SK-N-SH (cell line): ENCODE measurements at regions not wholly inside any gene's neighbourhood (a gene's known extent, or its start where the extent isn't known, plus 50 kb on each side); places are given as distances from the start of the nearest gene placed in this dataset.

Experiments used
- CTCF ChIA-PET: fragments of 300-600, 350-600 bp; formaldehyde crosslinking; extraction: SDS; loops from one replicate; lab custom pipeline; 2021; lab: Yijun Ruan, JAX
- POLR2A ChIA-PET: fragments of 350-600 bp; sonication (Branson Sonifier 250); formaldehyde crosslinking; extraction: SDS; loops from one replicate; lab custom pipeline; 2020; ENCODE audit warnings: antibody characterized with exemption, inconsistent platforms; lab: Yijun Ruan, JAX
- DNase-seq: peaks from one replicate; pipeline ENCODE4 v3.0.0; 2012
- H2AFZ ChIP-seq: fragments of 200-600 bp; sonication (generic); 2 replicates; pipeline ENCODE4 v1.8.1; 2016; ENCODE audit warnings: antibody characterized with exemption, mild to moderate bottlenecking, low read depth
- H3F3A ChIP-seq: fragments of 200-600 bp; sonication (generic); replicated peaks from 2 replicates; pipeline ENCODE3; 2016; ENCODE audit warnings: antibody characterized with exemption, mild to moderate bottlenecking; ENCODE audit not compliant: insufficient read depth
- H3K27ac ChIP-seq, 2 experiments: fragments of 200-500 bp in 1 of 2; fragments of 200-600 bp in 1 of 2; sonication (Bioruptor generic) in 1 of 2; sonication (generic), shearing (Covaris generic) in 1 of 2; 2 replicates each; pipeline versions ENCODE4 v1.5.1 to v1.6.1; 2014 to 2016; ENCODE audit warnings: low read depth in 2 of 2, inconsistent platforms in 1 of 2, low read length in 1 of 2, mild to moderate bottlenecking in 1 of 2, mixed read lengths in 1 of 2
- H3K27me3 ChIP-seq: fragments of 200-600 bp; sonication (generic), shearing (Covaris generic); 2 replicates; pipeline ENCODE4 v1.6.1; 2016; ENCODE audit warnings: mixed run types; ENCODE audit not compliant: insufficient read depth
- H3K36me3 ChIP-seq, 2 experiments: fragments of 200-500 bp in 1 of 2; fragments of 200-600 bp in 1 of 2; sonication (Bioruptor generic) in 1 of 2; sonication (generic) in 1 of 2; replicated peaks in 1 of 2; 2 replicates each; pipeline versions ENCODE3 to v1.5.1; 2014 to 2016; ENCODE audit warnings: low read length in 1 of 2, mild to moderate bottlenecking in 1 of 2; ENCODE audit not compliant: insufficient read depth in 2 of 2, control insufficient read depth in 1 of 2
- H3K4me1 ChIP-seq, 2 experiments: fragments of 200-500 bp in 1 of 2; fragments of 200-600 bp in 1 of 2; sonication (Bioruptor generic) in 1 of 2; sonication (generic), shearing (Covaris generic) in 1 of 2; 2 replicates each; pipeline versions ENCODE4 v1.5.1 to v1.6.1; 2014 to 2016; ENCODE audit warnings: low read depth in 1 of 2, low read length in 1 of 2, mixed run types in 1 of 2; ENCODE audit not compliant: insufficient read depth in 2 of 2, control insufficient read depth in 1 of 2
- H3K4me2 ChIP-seq: fragments of 200-600 bp; sonication (generic), shearing (Covaris generic); 2 replicates; pipeline ENCODE4 v1.6.1; 2017; ENCODE audit warnings: mixed run types
- H3K4me3 ChIP-seq, 2 experiments: fragments of 200-500 bp in 1 of 2; fragments of 200-600 bp in 1 of 2; sonication (Bioruptor generic) in 1 of 2; sonication (generic), shearing (Covaris generic) in 1 of 2; 2 replicates each; pipeline versions ENCODE4 v1.5.1 to v1.8.1; 2014 to 2016; ENCODE audit warnings: low read depth in 2 of 2, inconsistent platforms in 1 of 2, low read length in 1 of 2, mild to moderate bottlenecking in 1 of 2, mixed read lengths in 1 of 2, moderate library complexity in 1 of 2
- H3K79me2 ChIP-seq: fragments of 200-600 bp; sonication (generic); 2 replicates; pipeline ENCODE4 v1.8.1; 2017; ENCODE audit warnings: mild to moderate bottlenecking; ENCODE audit not compliant: insufficient read depth
- H3K9ac ChIP-seq: fragments of 200-600 bp; sonication (generic); 2 replicates; pipeline ENCODE4 v1.6.1; 2017; ENCODE audit warnings: mixed run types
- H3K9me2 ChIP-seq: fragments of 200-600 bp; sonication (generic); 2 replicates; pipeline ENCODE4 v1.6.1; 2017; ENCODE audit warnings: mixed run types
- H3K9me3 ChIP-seq: fragments of 200-600 bp; sonication (generic); 2 replicates; pipeline ENCODE4 v1.6.1; 2017; ENCODE audit warnings: mixed run types, mild to moderate bottlenecking, moderate library complexity
- H4K20me1 ChIP-seq: fragments of 200-600 bp; sonication (generic); 2 replicates; pipeline ENCODE4 v1.6.1; 2017; ENCODE audit warnings: mild to moderate bottlenecking, mixed run types; ENCODE audit not compliant: insufficient read depth
- CHD2 ChIP-seq: fragments of 150-350 bp; IDR thresholded peaks from 2 replicates; pipeline ENCODE4 v1.6.1; 2018; ENCODE audit warnings: low read length; ENCODE audit not compliant: partially characterized antibody
- CTCF ChIP-seq: fragments of 200-600 bp; sonication (generic); IDR thresholded peaks from 2 replicates; pipeline ENCODE4 v1.6.1; 2017; ENCODE audit warnings: antibody characterized with exemption, mild to moderate bottlenecking, moderate library complexity
- EP300 ChIP-seq, 2 experiments: IDR thresholded peaks; 2 replicates each; pipeline versions ENCODE4 v1.4.0 to v1.6.1; 2012; ENCODE audit warnings: borderline replicate concordance in 1 of 2, low read depth in 1 of 2, low read length in 1 of 2
- EZH2phosphoT487 ChIP-seq: fragments of 200-600 bp; sonication (generic); IDR thresholded peaks from 2 replicates; pipeline ENCODE4 v1.6.1; 2017; ENCODE audit warnings: low read depth, mixed run types, mild to moderate bottlenecking, antibody characterized with exemption, moderate library complexity, borderline replicate concordance
- FOSL2 ChIP-seq: IDR thresholded peaks from 2 replicates; pipeline ENCODE4 v1.4.0; 2012; ENCODE audit warnings: low read depth, mild to moderate bottlenecking, moderate library complexity, borderline replicate concordance
- FOXJ3 ChIP-seq: sonication (generic); formaldehyde crosslinking; IDR thresholded peaks from 2 replicates; pipeline ENCODE4 v1.5.1; 2020; ENCODE audit warnings: mild to moderate bottlenecking, missing genetic modification reagents
- FOXM1 ChIP-seq: IDR thresholded peaks from 2 replicates; pipeline ENCODE4 v1.4.0; 2012; ENCODE audit warnings: low read depth, mild to moderate bottlenecking
- GATA2 ChIP-seq: sonication (generic); formaldehyde crosslinking; IDR thresholded peaks from 2 replicates; pipeline ENCODE4 v1.5.0; 2020; ENCODE audit warnings: mild to moderate bottlenecking, missing genetic modification reagents
- JUND ChIP-seq: IDR thresholded peaks from 2 replicates; pipeline ENCODE4 v1.4.0; 2012
- MAX ChIP-seq: IDR thresholded peaks from 2 replicates; pipeline ENCODE4 v1.4.0; 2012; ENCODE audit warnings: low read depth
- NFIC ChIP-seq: IDR thresholded peaks from 2 replicates; pipeline ENCODE4 v1.4.0; 2012; ENCODE audit warnings: borderline replicate concordance
- NRF1 ChIP-seq: IDR thresholded peaks from 2 replicates; pipeline ENCODE4 v1.6.1; 2012; ENCODE audit warnings: low read depth, mild to moderate bottlenecking, low read length
- PBX3 ChIP-seq: IDR thresholded peaks from 2 replicates; pipeline ENCODE4; 2012
- RCOR1 ChIP-seq: fragments of 150-350 bp; IDR thresholded peaks from 2 replicates; pipeline ENCODE4 v1.6.1; 2017; ENCODE audit warnings: antibody characterized with exemption, low read length
- REST ChIP-seq: IDR thresholded peaks from 2 replicates; pipeline ENCODE4 v1.6.1; 2012; ENCODE audit warnings: mild to moderate bottlenecking, low read depth, low read length, moderate library complexity
- RXRA ChIP-seq: IDR thresholded peaks from 2 replicates; pipeline ENCODE4 v1.4.0; 2012; ENCODE audit warnings: low read depth, mild to moderate bottlenecking, borderline replicate concordance
- SMC3 ChIP-seq: IDR thresholded peaks from 2 replicates; pipeline ENCODE4 v1.6.1; 2012; ENCODE audit warnings: low read depth, low read length, improper control_type of control experiment
- TAF1 ChIP-seq: IDR thresholded peaks from 2 replicates; pipeline ENCODE4 v1.6.1; 2012; ENCODE audit warnings: low read depth, mild to moderate bottlenecking, low read length, moderate library complexity, borderline replicate concordance
- USF2 ChIP-seq: fragments of 150-350 bp; IDR thresholded peaks from 2 replicates; pipeline ENCODE4 v1.6.1; 2017; ENCODE audit warnings: antibody characterized with exemption, low read length, low read depth, borderline replicate concordance
- ZBTB33 ChIP-seq: IDR thresholded peaks from 2 replicates; pipeline ENCODE4 v1.4.0; 2012; ENCODE audit warnings: low read depth, borderline replicate concordance
- WGBS: methylation state at CpG from one replicate; pipeline ENCODE4 v1.1.6; 2017; ENCODE audit warnings: low lambda C conversion rate; 5-methylcytosine and 5-hydroxymethylcytosine counted together

GRCh38 chr15:31228980-31229826 is 97.4 kb upstream of the KLF13 start:
- no peak for DNase-seq
- no peak overlapping the region for H3K4me2 ChIP-seq
- CTCF ChIA-PET = interaction anchor here (2.6 kb wide), 1 partner anchor 14 kb away, joined by 11 read pairs; no protein-coding TSS in a partner anchor

More at GRCh38 chr15:31228980-31229826, 97.4 kb upstream of the KLF13 start:
- Histone ChIP-seq H3K9me3 (no peaks in the 10 kb centered on the region), H3F3A (no peaks in the 10 kb centered on the region), H2AFZ (no peak overlapping the region), H3K27me3 (no peaks in the 10 kb centered on the region), H4K20me1 (no peaks in the 10 kb centered on the region), H3K79me2 (no peaks in the 10 kb centered on the region), H3K9me2 (no peaks in the 10 kb centered on the region), H3K4me1 (peaks cover 0 to 5% of the 10 kb centered on the region in 2 experiments; a peak in 1 of 4 replicates), H3K36me3 (no peaks in the 10 kb centered on the region), H3K4me3 (no peak overlapping the region), H3K9ac (no peak overlapping the region), H3K27ac (no peak overlapping the region)
- 88% methylated on average over 6 of the region's 8 CpGs for WGBS
- POLR2A ChIA-PET = no interaction called here
- TF ChIP-seq EP300 (IDR thresholded peaks at IDR 0.05; ENCODE audit: borderline replicate concordance in 1 of 2, low read depth in 1 of 2, low read length in 1 of 2) = no peak
- TF ChIP-seq PBX3 = no peak
- no peak for TF ChIP-seq SMC3
- TF ChIP-seq USF2 = no peak
- TF ChIP-seq FOXJ3 (CRISPR knock-in tag) = no peak
- TF ChIP-seq RXRA = no peak
- TF ChIP-seq CHD2 = no peak
- no peak for TF ChIP-seq TAF1
- no peak for TF ChIP-seq MAX
- TF ChIP-seq NRF1 = no peak
- TF ChIP-seq FOXM1 = no peak
- TF ChIP-seq RCOR1 = no peak
- no peak for TF ChIP-seq CTCF
- TF ChIP-seq JUND = no peak
- no peak for TF ChIP-seq EZH2phosphoT487
- TF ChIP-seq FOSL2 = no peak
- no peak for TF ChIP-seq NFIC
- no peak for TF ChIP-seq GATA2
- no peak for TF ChIP-seq REST
- TF ChIP-seq ZBTB33 = no peak
